ENCODE measurements at regions not wholly inside any gene's neighbourhood (a gene's known extent, or its start where the extent isn't known, plus 50 kb on each side); places are given as distances from the start of the nearest gene placed in this dataset.
"Not testable (repeated sequence)": the region's sequence is repeated elsewhere in the genome, so short reads cannot be mapped to it uniquely, and the experiment has no call there.

DNA sequence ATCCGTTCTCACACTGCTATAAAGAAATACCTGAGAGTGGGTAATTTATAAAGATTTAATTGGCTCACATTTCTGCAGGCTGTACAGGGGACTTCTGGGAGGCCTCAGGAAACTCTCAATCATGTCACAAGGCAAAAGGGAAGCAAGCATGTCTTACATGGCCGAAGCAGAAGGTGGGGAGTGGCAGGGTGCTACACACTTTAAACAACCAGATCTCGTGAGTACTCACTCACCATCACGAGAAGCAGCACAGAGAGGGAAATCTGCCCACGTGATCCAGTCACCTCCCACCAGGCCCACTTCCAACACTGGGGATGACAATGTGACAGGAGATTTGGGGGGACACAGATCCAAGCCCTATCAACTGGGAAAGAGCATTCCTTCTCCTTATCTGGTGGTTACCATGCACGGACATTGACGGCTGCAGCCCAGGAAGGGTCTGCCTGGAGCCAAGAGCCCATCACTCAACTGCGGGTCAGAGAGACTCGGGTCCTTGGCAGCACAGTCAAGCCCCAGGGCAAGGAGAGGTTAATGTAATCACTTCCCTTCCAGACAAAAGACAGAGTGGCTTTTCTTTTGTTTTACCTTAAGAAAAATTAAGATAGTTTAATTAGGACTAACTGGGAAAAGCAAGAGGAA, 112.3 kb upstream of the CST7 start:
- DNase-seq (ENCODE audit: low read depth): no peak

DNA sequence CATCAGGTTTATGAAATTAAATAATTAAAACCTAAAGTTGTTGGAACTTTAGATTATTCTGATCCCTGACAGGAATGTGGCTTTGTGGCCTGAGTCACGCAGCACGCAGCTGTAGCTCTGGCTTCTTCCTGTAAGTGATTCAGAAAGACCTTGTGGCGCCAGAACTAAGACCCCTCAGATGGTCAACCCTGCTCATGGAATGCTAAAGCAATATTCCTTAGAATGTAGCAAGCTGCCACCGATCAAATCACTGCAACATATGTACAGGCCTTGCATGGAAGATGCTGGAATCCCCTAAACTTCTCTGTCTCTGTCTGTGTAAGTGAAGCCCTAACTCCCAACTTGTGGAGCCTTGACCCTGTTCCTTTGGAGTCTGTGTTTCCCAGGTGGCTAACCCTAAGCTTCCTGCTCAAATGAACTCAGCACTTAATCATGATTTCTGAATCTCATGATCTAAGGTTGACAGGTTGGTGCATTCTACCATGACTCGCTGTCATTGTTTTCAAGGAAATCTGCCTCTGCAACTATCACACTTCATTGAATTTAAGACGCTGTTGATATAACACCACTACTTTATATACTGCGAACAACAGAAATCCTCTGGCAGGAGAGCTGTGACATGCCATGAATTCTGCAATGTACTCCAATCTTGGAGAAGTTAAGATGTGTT, 111.2 kb upstream of the CST7 start:
- no peak for DNase-seq (ENCODE audit: low read depth)

GRCh38 chr20:24838546-24839535, 110.2 kb upstream of the CST7 start:
- DNase-seq (ENCODE audit: low read depth): no peak

GRCh38 chr20:24840121-24840713, 108.9 kb upstream of the CST7 start:
- DNase-seq (ENCODE audit: low read depth): no peak

DNA sequence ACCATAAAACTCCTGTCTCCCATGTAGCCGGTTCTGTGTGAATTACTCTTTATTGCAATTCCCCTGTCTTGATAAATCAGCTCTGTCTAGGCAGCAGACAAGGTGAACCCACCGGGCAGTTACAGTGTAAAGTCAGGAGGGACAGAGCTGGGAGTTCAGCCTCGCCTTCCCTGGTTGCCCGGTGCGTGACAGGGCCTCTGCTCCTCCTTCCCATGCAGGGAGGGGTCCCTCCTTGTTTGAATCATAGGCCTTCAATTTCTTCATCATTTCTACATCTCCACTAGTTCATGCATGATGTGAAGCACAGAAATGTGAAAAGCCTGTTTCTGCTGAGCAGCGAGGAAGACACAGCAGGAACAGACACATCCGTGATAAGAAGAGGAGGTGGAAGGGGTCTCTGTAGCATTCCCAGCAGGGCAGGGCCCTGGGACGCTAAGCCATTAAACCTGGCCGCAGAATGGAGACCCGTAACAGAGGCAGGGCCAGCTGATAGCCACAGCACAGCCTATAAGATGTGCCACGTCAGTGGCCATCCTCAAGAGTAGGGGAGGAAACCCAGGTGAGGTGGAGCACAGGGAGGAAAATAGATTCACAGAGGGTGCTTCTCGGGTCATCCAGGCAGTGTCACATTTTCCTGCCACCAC, 106.7 kb upstream of the CST7 start:
- DNase-seq (ENCODE audit: low read depth): no peak

- no peak for DNase-seq (ENCODE audit: low read depth)
Observed at GRCh38 chr20:24842918-24843715, 106.0 kb upstream of the CST7 start.

DNA sequence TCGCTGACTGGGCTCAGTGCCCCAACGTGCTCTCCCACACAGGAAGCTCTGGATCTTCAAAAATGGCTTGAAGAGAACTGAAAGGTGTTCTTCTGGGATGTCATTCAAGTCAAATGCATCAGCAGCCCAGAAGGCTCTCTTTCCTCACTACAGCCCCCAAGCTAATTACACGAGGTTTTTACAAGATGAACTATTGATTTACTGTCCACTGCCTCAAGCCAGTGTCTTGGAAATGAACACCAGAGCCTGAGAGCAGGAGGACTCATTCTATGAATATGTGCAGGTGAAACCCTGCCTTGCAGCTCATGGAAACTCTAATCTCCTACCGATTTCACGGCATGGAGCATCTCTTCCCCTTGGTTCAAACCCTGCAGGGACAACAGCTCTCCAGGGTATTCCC, 98.9 kb upstream of the CST7 start:
- DNase-seq (ENCODE audit: low read depth): no peak

GRCh38 chr20:24851346-24852019, 97.6 kb upstream of the CST7 start:
- DNase-seq (ENCODE audit: low read depth): no peak

DNA sequence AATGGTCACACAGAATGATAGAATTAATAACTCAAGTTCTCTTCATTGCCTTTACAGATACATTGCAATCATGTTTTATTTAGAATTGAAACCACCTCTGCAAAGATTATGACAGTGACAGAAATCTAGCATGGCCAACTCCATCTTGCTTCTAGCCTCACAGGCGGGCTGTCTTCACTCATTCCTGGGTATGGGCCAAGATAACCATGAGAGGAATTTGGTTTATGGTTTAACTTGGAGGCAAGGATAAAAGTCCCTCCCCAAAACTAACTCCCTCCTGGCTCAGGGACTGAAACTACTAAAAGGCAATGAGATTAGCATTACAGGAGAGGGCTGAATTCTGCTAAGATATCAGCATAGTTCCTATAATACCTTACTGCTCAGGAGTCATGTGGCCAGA, 95.2 kb upstream of the CST7 start:
- no peak for DNase-seq (ENCODE audit: low read depth)

GRCh38 chr20:24855848-24856247, 93.2 kb upstream of the CST7 start:
- DNase-seq (ENCODE audit: low read depth): no peak

DNA sequence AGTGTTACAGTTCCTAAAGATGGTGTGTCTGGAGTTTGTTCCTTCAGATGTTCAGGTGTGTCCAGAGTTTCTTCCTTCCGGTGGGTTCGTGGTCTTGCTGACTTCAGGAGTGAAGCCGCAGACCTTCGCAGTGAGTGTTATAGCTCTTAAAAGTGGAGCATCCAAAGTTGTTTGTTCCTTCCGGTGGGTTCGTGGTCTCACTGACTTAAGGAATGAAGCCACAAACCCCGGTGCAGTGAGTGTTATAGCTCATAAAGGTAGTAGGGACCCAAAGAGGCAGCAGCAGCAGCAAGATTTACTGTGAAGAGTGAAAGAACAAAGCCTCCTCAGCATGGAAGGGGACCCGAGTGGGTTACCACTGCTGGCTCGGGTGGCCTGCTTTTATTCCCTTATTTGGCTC, 90.6 kb upstream of the CST7 start:
- DNase-seq (ENCODE audit: low read depth): not testable (repeated sequence)

DNA sequence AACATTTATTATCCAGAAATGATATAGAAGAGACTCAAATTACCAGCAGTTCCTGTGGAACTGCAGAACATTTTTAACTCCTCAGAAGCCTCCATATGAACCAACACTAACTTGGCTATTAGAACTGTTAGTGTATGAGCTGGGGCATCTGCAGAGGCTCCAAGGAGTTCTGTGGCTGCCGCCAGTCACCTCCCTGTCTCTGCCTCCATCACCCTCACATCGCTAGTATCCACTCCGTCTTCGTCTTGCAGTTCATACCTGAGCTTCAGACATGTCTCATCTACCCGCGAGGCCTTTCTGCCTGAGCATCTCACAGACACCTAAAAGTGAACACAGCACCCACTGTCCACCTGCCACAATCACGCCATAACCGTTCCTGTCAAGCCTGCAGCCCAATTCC, 89.5 kb upstream of the CST7 start:
- no peak for DNase-seq (ENCODE audit: low read depth)

DNA sequence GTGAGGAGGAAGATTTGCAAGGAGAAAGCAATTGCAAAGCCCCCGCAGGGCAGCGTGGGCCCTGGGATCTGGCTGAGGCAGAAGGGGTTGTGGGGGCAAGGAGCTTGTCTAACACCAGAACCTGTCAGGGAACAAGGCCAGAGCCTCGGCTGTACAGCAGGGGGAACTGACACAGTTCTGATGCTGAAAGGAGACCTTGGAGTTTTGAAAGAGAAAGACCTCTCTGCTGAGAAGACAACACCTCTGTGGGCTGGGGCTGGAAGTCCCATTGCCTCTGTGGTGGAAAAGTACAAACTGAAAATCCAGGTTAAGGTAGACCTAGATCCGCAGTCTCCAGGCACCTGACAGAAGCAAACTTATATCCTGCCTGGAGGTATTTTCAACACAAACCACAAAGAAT, 86.9 kb upstream of the CST7 start:
- no peak for DNase-seq (ENCODE audit: low read depth)

DNA sequence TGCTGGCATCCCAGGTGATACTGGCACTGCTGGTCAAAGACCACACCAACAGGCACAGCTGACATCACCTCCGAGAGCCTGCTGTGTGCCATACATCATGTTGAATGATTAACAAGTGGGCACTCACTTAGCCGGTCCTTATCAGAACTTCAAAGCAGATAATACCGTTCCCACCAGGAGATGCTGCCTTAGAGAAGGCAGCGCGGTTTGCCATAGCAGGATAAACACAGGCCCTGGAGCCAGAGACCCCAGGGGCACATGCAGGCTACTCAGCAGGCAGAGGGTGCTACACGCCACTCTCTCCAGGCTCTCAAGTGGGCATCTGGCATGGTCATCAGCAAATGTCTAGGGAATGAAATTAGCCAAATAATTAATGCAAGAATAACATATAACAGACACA, 86.5 kb upstream of the CST7 start:
- no peak for DNase-seq (ENCODE audit: low read depth)

DNA sequence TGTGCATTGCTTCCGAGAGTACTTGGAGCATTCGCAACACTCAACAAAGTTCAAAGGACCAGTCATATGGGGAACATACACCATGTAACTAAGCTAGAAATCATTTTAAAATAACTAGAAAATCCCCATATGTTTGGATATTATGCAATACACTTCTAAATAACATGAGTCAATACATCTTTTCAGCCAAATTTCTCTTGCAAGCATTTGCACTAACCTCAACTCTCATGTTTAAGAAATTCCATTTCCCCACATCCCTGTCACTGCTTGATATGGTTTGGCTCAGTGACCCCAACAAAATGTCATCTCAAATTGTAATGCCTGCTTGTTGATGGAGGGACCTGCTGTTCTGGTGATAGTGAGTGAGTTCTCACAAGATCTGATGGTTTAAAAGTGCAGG, 85.7 kb upstream of the CST7 start:
- peak; percentile 68 for DNase-seq (ENCODE audit: low read depth)

DNA sequence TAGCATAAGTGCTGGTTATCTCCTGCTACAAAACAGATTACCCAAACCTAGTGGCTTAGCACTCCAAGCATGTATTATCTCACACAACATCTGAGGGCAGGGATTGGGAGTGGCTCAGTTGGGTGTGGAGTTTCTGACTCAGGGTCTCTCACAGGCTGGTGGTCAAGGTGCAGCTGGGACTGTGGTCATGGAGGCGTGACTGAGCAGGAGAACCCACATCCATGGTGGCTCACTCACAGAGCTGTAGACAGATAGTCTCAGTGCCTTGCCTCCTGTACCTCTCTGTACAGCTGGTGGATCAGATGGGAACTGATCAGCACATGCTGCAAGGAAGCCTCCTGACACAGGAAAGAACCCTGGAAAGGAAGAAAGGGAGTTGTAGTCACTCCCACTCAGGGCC, 83.1 kb upstream of the CST7 start:
- no peak for DNase-seq (ENCODE audit: low read depth)

- DNase-seq (ENCODE audit: low read depth): no peak
Observed at GRCh38 chr20:24866742-24867141, 82.3 kb upstream of the CST7 start.

GRCh38 chr20:24867556-24867955, 81.5 kb upstream of the CST7 start:
- DNase-seq (ENCODE audit: low read depth): no peak

GRCh38 chr20:24868396-24868927, 80.6 kb upstream of the CST7 start:
- DNase-seq (ENCODE audit: low read depth): no peak

DNA sequence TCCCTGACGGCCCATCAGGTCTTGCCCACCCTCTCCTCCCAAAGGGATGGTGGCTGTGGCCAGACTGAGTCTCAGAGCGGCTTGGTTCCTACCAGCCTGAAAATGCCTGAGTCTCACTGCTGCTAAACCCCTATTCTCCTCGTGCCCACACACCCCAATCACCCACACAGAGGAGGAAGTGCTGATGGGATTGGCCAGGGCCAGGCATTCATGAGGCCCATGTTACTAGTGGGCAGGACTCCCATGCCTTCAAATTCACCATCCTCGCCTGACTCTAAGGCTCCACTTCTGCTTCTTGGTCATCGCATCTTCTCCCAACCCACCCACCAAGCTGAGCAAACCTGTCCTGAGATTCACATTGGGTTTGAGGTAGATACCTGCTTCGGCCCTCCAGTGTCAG, 80.1 kb upstream of the CST7 start:
- DNase-seq (ENCODE audit: low read depth): no peak
